Stimulated activated CD4-positive, alpha-beta T cell treated with anti-CD3 and anti-CD28 coated beads, Interleukin-2, amount 100 ng/mL, for 24 hours (primary cell): ENCODE measurements at regions not wholly inside any gene's neighbourhood (a gene's known extent, or its start where the extent isn't known, plus 50 kb on each side); places are given as distances from the start of the nearest gene placed in this dataset.

ENCODE experiments used
- DNase-seq, 2 donors: peaks; one replicate each; pipeline ENCODE4 v3.0.0-alpha.2; 2020

DNA sequence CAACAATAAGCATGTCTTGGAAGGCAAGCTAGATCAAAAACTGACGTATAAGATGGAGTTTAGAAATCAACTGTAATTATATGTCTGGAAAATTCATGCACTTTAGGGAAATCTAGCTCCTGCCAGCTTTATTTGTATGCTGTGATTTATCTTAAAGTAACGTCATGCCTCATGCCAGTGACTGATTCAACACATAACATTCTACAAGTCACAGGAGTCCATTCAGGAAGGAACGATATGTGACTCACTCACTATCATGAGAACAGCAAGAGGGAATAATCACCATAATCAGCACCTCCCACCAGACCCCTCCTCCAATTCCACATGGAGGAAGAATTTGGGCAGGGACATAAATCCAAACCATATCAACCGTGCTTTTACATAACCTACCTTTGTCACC lies 682.4 kb upstream of the ADAMTS5 start:
- no peak for DNase-seq

DNA sequence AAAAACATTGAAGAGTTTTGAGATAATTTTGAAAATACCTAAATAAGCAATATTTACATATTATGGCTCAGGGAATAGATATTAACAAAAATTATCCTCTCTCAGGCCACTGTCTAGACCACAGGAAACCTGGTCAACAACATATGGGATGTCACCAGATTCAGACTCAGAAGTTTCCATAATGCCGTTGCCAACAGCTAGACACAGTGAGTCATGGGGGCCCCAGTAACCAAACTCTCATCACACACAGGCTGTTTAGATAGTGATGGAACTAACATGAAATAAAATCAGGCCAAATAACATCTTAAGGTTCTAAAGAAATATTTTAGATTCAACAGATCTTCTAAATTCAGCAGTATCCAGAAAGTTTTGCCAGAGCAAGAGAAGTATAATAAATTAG lies 681.7 kb upstream of the ADAMTS5 start:
- DNase-seq, result no peak

DNA sequence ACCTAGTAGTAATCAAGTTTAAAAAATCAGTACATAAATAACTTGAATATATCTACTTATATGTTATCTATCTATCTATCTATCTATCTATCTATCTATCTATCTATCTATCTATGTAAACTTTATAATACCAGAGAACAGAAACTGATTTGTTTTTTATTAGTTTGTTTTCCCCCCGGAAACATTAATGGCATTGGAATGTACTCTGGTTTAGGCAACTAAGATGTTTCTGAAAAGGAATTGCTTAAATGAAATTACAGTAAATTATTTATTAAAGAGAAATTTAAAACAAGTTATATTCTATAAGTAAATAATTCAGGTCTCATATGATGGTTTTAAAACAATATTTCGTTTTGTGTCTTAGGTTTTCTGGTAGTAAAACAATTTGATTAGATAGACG lies 681.0 kb upstream of the ADAMTS5 start:
- DNase-seq, result no peak

DNA sequence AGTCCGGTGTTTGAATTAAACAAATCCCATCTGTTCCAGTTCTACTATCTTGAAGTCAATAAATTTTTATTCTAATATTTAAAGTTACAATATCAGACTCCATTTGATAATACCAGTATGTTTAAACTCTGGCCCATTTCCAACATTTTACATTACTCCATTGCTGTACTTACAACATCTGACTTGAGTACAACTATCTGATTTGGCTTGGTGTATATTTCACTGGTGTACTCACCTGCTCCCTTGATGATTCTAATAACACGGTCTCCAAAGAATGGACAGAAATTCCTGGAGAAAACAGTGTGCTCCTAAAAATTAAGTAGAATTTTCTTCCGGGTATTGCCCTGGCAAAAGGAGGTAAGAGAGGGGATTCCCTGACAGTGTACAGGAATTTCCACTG lies 680.5 kb upstream of the ADAMTS5 start:
- no peak for DNase-seq

DNA sequence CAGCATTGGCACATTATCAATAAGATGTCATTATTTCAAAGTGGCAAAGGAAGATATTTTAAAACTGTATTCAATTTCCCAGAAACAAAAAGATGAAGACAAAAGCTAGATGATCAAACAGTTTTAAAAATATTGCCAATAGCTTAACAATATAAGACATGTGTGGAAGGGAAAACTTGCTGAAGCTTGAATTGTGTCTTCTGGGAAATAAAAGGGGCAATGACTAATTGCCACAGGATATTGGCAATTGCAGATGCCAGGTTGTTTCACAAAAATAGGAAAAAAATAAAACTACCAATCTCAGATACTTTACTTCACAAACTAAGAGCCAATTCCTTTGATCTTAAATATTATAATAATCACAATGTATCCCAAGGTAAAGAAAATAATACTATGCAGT lies 679.8 kb upstream of the ADAMTS5 start:
- DNase-seq, result no peak

DNA sequence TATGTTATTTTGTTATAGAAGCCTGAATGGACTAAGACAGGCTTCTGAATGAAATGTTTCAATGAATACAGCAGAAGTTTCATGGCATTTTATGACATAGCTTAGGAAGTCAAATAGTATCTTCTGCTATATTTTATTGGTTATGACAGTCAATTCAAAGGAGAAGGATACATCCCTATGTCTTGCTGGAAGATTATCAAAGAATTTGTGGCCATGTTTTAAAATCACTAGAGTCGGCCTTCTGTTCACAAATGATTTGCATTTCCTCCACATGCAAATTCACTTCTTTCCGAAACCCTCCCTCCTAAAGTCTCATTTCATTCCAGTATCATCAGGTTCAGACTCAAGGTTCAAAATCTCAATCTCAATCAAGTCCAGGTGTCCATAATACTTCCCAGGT lies 679.2 kb upstream of the ADAMTS5 start:
- DNase-seq, result no peak

DNA sequence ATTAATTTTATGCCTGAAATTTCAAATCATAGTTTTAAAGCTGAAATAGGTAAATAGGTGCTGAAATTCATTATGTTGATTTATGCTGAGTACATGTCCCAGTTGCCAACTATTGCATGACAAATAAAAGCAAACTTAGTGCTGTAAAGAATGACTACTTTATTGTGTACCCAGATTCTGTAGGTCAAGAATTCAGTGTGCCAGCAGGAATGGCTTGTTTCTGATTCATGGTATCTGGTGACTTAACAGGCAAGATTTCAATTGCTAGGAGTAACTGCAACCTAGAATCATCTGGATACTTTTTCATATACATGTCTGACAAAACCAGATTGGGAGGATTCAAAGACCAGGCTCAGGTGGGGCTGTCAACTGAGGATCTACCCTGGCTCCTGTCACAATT lies 678.4 kb upstream of the ADAMTS5 start:
- DNase-seq, result no peak

DNA sequence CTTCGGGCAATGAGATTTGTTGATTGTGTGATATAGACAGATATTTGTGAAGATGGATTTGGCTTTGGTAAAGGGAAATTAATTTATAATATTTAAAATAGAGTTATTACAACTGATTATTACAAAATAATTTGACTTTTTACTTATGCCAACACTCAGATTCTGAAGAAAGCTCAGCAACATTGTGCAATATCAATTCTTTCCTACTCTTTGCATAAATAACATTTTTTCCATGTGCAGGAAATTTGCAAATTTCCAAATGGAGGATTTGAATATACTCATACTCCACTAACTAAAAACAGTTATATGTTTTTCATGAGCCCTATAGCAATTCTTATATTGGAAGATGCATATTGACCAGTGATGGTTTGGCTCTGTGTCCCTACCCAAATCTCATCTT lies 676.4 kb upstream of the ADAMTS5 start:
- DNase-seq, result no peak

DNA sequence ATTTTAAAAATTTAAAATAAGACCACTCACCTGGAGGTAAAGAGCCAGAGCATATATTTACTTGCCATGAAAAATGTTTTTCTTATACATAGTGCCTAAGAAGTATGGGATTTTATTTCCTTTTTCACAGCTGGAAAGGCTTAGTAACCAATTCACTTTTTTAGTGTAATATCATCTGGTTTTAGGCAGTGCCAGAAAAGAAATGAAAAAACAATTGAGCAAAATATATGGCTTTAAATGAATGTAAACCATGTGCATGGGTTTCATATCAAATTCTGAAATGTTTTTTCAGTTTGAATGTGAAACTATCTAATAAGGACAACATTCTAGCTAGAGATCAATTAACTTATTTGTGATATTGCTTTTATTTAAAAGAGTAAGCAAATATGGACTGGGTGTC lies 672.4 kb upstream of the ADAMTS5 start:
- DNase-seq, result no peak

DNA sequence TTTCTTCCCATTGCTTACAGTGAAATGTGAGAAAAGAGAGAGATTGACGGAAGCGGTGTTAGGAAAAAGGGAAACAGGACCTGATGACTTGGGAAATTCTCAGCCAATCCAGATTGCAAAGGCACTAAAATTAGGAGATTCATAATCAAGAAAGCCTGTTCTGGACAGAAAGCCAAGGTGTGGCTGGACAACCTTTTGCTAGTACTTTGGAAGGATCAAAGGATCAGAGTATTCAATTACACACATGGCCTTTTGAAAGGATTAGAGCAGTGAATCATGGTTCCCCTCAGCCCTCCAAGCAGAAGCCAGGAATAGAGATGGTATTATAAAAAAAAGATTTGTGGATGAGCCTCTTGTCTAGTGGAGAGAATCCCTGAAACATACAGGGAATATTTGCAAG lies 669.8 kb upstream of the ADAMTS5 start:
- no peak for DNase-seq

DNA sequence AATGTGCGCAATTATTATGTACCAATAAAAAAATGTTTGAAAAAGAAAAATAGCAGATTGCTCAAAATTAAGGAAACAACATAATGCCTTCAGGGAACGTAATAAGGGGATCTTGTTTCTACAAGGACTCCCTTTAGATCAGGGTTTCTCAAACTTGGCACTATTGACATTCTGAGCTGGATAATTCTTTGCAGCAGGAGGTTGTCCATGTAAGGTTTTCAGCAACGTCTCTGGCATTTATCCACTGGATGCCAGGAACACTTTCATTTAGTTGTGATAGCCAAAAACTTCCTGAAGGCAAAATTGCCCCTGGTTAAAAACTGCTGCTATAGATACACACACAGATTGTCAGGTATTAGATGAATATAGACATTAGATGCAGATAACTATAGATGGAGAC lies 666.7 kb upstream of the ADAMTS5 start:
- DNase-seq, result no peak

DNA sequence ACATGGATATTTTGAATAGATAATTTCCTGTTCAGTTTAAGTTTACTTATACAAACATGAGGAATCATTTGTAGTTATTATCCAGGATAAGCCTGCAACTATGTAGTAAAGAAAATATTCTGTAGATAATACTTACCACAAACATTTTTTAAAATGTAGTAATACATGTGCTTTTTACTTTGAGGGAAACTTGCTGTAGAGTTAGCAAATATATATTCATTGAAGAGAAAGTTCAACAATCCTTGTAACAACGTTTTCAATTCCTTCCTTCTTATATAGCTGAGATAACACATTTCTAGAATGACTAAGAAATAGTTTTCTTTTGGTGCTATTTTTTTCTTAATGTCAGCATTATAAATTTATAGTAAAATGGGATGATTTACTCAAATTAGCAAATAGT lies 664.6 kb upstream of the ADAMTS5 start:
- no peak for DNase-seq

DNA sequence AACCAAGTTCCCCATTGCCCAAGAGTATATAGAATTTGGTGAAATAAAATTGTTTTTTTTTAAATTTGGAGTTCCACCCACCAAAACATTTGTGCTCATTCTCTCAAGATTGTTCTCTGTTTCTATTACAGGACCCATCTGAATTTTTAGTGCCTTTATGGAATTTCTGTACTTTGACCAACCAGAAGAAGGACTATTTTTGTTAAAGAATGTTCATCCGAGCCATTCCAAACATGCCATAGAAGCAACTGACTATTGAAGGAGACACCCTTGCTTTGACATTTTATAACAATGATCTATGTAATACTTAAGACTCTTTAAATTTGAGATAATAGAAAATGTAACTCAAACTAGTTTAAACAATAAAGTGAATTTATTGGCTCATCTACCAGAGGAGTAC lies 655.7 kb upstream of the ADAMTS5 start:
- DNase-seq, result no peak

DNA sequence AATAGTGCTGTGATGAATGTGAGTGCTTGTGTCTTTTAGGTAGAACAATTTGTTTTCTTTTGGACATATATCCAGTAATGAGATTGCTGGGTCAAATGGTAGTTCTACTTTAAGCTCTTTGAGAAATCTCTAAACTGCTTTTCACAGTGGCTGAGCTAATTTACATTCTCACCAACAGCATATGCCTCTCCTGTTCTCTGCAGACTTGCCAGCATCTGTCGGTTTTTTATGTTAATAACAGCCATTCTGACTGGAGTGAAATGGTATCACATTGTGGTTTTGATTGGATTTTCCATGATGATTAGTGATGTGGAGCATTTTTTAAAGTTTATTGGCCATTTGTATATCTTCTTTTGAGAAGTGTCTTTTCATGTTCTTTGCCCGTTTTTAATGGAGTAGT lies 647.3 kb upstream of the ADAMTS5 start:
- DNase-seq, result no peak

DNA sequence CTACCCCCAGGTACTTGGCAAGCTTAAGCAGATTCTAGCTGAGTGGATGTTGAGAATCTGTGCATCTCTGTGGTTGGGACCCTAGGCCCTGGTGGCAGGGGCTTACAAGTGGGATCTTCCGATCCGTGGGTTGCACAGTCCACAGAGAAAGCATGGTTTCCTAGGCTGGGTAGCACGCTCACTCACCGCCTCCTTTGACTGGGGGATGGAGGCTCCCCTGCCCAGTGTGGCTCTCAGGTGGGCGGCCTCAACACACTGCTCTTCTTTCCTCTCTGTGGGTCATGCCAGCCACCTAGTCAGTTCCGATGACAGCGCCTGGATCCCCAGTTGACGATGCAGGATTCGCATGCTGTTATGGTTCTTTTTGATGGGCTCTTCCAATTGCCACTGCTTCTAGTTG lies 639.5 kb upstream of the ADAMTS5 start:
- DNase-seq, result no peak

DNA sequence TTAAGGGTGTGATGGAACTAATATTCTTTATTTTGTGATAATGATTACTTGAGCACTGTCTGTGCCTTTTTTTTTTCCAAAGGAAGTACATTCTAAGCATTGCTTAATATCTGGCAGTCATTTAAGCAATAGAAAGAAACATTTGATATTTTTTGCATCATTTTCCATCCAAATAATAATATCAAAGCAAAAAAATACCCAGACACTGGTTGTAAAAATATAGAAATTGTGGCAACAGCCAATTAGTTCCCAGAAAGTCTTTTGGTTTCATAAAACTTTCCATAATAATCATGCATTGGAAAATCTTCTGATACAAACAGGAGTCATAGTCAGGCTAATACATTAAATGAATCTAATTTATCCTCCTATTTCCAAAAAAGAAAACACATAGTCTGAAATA lies 629.3 kb upstream of the ADAMTS5 start:
- no peak for DNase-seq

DNA sequence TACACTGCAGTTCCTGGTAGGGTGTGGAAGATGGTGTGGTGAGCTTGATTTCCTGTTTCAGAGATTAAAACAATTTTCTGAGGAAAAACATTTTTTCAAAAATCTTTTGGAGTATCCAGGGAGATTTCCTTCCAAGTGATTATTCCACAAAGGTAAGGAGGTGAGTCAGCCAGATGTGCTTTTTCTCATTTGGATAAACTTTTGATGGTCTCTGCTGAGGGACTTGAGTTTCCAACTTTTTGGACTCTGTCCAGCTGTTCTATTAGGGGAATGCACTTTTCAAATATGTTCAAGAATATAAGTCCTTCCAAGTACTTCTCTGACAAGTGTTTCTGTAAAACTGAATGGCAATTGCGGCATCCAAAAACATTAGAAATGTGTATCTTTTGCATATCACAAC lies 628.8 kb upstream of the ADAMTS5 start:
- DNase-seq, result no peak

DNA sequence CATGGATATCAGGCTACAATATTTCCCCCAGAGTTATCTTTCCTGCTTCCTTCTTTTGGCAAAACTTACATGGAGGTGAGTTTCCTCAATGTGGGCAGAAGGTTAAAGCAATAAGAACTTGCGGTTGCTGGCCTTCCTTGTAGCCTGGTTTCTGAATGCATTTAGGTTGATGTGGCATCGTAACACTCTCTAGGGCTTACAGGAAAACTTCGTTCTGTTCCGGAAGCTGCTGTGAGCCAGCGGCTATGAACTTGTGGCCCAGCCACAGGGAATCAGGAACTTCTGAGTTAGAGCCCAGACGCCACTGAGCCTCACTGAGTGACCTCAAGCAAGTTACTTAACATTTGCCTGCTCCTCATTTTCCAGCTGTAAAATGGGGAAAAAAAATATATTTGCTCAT lies 623.4 kb upstream of the ADAMTS5 start:
- no peak for DNase-seq

DNA sequence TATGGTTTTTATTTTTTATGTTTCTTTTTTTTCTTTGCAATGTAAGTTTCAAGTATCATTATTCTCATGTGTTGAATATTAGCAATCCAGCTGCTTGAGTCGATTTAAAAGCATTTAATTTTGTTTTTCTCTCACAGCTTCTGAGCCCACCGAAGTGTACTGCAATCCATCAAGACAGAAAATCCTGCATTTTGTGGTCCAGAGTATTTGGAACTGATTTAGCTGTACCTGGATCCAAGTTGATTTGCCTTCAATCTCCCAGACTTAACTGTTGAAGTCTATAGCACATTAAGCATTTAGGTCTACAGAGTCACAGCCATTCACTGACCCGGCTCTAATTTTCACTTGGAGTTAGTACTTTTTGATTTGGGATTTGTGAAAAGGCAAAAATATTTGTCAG lies 622.9 kb upstream of the ADAMTS5 start:
- DNase-seq, result no peak

DNA sequence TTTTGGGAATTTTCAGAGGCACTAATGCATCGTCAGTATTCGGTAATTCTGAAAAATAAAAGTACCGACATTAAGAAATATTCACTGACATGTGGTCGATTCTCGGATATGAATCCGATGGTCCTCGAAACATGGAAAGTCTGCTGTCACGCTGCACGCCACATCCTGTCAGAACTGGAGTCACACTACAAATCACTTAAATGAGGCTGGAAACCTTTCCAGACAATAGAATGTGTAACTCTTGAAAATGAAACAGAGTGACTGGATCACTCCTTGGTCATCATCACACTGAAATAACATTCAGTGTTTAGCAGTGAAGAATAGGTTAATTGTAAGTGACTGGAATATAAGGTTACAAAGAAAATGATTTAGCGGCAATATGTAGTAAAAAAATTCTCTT lies 620.1 kb upstream of the ADAMTS5 start:
- DNase-seq, result no peak

DNA sequence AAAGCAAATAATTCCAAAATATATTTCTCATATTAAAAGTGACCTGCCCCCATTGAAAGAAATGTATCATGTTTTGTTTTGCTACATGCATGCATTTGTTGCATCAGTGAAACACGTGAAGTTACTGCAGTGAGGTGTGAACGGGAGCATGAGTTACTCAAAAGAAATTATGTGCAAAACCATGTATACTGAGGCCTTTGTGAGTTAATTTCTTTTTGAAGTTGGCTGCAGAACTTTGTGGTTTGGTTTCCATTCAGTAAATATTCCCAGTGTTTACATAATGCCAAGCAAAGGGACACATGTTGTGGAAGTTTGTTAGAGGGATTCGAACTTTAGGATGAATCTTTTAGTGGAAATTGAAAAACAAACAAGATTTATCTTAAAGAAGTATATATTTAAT lies 619.4 kb upstream of the ADAMTS5 start:
- no peak for DNase-seq

DNA sequence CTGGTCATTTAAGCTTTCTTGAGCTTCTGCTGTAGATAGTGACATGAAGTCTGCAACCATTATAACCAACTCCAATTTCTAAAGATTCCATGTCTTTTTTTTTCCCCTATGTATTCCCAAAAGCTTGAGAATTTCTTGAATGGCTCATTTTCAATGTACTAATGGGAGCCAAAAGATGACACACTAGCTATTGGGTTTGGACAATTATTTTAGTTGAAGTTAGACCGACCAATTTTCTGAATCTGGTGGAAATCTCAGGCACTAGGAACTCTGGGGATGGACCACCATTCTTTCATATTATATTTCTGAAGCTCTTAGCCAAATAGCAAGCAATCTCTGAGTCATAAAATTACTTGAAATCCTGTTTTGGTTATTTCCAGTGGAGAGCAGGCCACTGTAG lies 617.4 kb upstream of the ADAMTS5 start:
- DNase-seq, result no peak

DNA sequence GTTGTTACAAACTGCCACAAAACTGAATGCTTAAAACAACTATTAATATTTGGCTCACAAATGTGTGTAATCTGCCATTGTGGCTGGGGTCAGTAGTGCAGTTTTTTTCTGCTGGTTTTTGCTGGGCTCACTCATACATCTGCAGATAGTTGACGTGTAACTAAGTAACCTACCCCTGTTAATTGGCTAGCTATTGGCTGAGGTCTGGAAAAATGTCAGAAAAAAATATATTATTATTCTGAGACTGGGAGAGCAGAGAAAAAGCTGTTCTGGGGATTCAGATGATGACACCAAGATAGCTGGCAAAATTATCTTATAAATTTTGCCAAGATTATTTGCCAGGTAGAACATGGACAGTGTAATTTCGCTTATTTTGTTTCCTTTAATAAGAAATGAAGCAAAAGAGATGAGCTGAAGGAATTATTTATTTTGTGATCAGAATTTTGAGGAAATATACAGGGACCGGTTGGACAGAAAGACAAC lies 616.1 kb upstream of the ADAMTS5 start:
- DNase-seq, result no peak

DNA sequence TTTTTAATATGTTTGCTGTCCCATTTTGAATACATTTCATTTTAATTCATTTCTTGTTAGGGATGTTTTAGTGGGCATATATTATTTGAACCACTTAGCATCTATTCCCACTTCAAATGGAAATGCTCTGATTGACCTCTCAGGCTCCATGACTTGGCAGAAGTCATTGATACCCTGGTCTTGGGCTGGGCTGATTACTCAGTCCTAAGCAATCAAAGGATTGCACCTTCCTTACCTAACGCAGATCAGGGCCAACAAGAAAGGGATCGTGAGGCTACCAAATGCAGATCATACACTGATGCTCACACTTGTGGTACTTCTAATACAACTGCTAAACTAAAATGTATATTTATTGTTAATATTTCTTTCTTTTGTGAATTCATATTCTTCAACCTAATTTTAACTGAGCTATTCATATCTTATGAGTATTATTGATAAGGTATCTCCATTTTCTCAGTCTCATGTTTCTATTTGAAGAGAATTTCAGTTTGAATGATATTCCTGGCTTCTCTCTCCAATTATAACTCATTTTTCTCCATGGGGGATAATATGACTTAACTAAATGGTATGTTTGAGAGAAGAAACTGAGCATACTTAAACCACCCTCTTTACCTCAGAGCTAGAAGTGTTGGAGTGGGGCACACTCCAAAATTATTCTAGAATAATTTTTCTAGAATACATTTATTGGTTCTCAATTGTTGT lies 615.5 kb upstream of the ADAMTS5 start:
- no peak for DNase-seq

DNA sequence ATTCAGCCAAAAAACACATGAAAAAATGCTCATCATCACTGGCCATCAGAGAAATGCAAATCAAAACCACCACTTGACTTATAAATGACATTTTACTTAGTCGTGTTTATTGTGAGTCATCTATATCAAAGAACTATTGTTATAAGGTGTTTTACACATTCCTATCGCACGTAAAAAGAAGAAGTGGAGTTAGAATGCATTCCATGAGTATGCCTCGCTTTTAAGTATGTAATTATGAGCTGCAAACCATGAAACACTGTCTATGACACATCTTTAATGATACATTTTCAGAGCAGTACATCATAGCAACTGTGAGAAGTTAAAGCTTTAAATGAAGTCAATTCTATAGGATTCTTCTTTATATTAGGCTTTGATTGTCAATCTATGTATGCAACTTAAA lies 614.3 kb upstream of the ADAMTS5 start:
- no peak for DNase-seq

DNA sequence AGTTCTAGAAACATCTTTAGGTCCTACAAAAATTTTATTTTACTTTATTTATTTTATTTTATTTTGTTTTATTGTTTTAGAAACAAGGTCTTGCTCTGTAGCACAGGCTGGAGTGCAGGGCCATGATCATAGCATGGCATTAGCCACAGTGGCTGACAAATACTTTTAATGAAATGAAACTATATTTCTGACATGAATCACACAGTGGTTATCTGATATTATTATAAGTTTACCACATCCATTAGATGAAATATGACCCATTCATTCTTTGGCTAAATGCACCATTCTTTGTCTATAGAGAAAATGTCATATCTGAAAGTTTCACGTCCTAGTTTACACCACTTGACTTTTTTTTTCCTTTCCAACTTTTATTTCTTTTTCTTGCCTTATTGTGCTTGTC lies 613.4 kb upstream of the ADAMTS5 start:
- no peak for DNase-seq
